Gastrocnemius medialis (tissue), 4 donors: ENCODE measurements at regions not wholly inside any gene's neighbourhood (a gene's known extent, or its start where the extent isn't known, plus 50 kb on each side); places are given as distances from the start of the nearest gene placed in this dataset.

Experiments
- ATAC-seq, 2 donors: fragments of 150-250 bp; one replicate each; pipeline ENCODE4 v1.9.1; 2016
- DNase-seq, 2 donors: peaks; one replicate each; pipeline ENCODE4 v3.0.0-alpha.2; 2019
- H3K27ac ChIP-seq, 4 donors: fragments of 200-600 bp; sonication (generic); 1 replicate in 1 of 4; 2 replicates in 3 of 4; pipeline ENCODE4 v1.5.1; 2016 to 2018; ENCODE audit warnings: mild to moderate bottlenecking in 2 of 4, moderate library complexity in 1 of 4
- H3K27me3 ChIP-seq, 3 donors: fragments of 200-600 bp; sonication (generic) in 2 of 3; 1 replicate in 1 of 3; 2 replicates in 2 of 3; pipeline versions ENCODE4 v1.5.1 to v1.6.0; 2016 to 2019; ENCODE audit warnings: mild to moderate bottlenecking in 1 of 3, moderate library complexity in 1 of 3
- H3K36me3 ChIP-seq, 2 donors: fragments of 200-600 bp; sonication (generic) in 1 of 2; one replicate each; pipeline ENCODE4 v1.5.1; 2017 to 2018
- H3K4me1 ChIP-seq, 2 donors: fragments of 200-600 bp; sonication (generic) in 1 of 2; one replicate each; pipeline ENCODE4 v1.5.1; 2016 to 2017; ENCODE audit warnings: mild to moderate bottlenecking in 2 of 2
- H3K4me3 ChIP-seq, 4 donors: fragments of 200-600 bp; sonication (generic) in 3 of 4; 1 replicate in 1 of 4; 2 replicates in 3 of 4; pipeline ENCODE4 v1.5.1; 2016 to 2019; ENCODE audit warnings: mild to moderate bottlenecking in 2 of 4
- H3K9me3 ChIP-seq, 3 donors: fragments of 200-600 bp; sonication (generic) in 2 of 3; 1 replicate in 1 of 3; 2 replicates in 2 of 3; pipeline ENCODE4 v1.5.1; 2016 to 2019
- CTCF ChIP-seq, 5 experiments: fragments of 450-650 bp in 3 of 5; fragments of 200-600 bp in 2 of 5; sonication (generic) in 2 of 5; IDR thresholded peaks in 4 of 5; conservative IDR thresholded peaks in 1 of 5; 1 replicate in 4 of 5; 2 replicates in 1 of 5; pipeline ENCODE4 v1.5.1; 2016 to 2019; ENCODE audit warnings: antibody characterized with exemption in 5 of 5, mild to moderate bottlenecking in 3 of 5, moderate library complexity in 3 of 5
- POLR2A ChIP-seq, 2 donors: fragments of 450-650 bp; IDR thresholded peaks; one replicate each; pipeline ENCODE4 v1.6.1; 2017; ENCODE audit warnings: antibody characterized with exemption in 2 of 2, mild to moderate bottlenecking in 2 of 2, moderate library complexity in 2 of 2
- in situ Hi-C, 4 donors: fragments of 200-750 bp; cut with MboI; loops; one replicate each; pipeline versions ENCODE4 v1.15.0 to v1.8.0; 2017; ENCODE audit warnings: low sequenced_read_pairs in 4 of 4
- intact Hi-C: fragments of 100-400 bp; cut with DNase I; formaldehyde crosslinking; loops from one replicate; pipeline ENCODE4 v1.15.1; 2023; ENCODE audit warnings: low total_unique reads

DNA sequence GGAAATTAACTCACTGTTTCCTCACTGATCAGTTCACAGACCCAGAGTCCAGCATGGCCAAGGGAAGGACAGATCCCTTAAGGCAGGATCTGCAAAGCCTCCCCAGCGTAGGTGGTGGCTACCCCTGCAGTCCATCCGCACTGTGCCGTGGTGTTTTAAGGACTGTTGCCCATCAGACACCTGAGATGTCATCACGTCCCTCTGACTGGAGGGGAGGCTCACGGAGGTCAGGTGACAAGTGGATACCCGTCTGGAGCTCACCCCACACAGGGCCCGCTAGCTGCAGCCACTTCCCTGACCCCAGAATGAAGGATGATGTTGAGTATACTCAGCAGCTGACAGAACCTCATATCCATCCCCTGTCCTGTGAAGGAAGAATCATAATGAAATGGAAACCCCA lies 161.8 kb upstream of the GGTLC1 start:
- Histone ChIP-seq H3K4me1 (no peaks in the 10 kb centered on the region), H3K36me3 (no peaks in the 10 kb centered on the region), H3K27me3 (no peaks in the 10 kb centered on the region), H3K4me3 (no peak overlapping the region), H3K27ac (no peak overlapping the region), H3K9me3 (no peaks in the 10 kb centered on the region)
- TF ChIP-seq CTCF (IDR thresholded peaks at IDR 0.05 in 4 of 5, conservative IDR thresholded peaks at IDR 0.05 in 1 of 5) (no peak), POLR2A (IDR thresholded peaks at IDR 0.05) (no peak)
- in situ Hi-C loops: loop anchor here in 3 of 4 donors (10.0 to 25.0 kb wide), 4 partner anchors 88 to 764 kb away; partner anchors contain the start of gene SYNDIG1 (in 1 of the 3)
- no peak for ATAC-seq
- no peak for DNase-seq
- intact Hi-C loops: no loop called here

GRCh38 chr20:24149881-24150307 lies 161.3 kb upstream of the GGTLC1 start:
- no peak overlapping the region for H3K4me3 ChIP-seq
- TF ChIP-seq CTCF (IDR thresholded peaks at IDR 0.05 in 4 of 5, conservative IDR thresholded peaks at IDR 0.05 in 1 of 5) (no peak), POLR2A (IDR thresholded peaks at IDR 0.05) (no peak)
- H3K9me3 ChIP-seq: no peaks in the 10 kb centered on the region
- H3K36me3 ChIP-seq: no peaks in the 10 kb centered on the region
- H3K27ac ChIP-seq: no peak overlapping the region
- H3K4me1 ChIP-seq: no peaks in the 10 kb centered on the region
- in situ Hi-C loops: loop anchor here in 3 of 4 donors (10.0 to 25.0 kb wide), 4 partner anchors 88 to 765 kb away; partner anchors contain the start of gene SYNDIG1 (in 1 of the 3)
- ATAC-seq: no peak
- intact Hi-C loops: no loop called here
- H3K27me3 ChIP-seq: no peaks in the 10 kb centered on the region
- DNase-seq: no peak

DNA sequence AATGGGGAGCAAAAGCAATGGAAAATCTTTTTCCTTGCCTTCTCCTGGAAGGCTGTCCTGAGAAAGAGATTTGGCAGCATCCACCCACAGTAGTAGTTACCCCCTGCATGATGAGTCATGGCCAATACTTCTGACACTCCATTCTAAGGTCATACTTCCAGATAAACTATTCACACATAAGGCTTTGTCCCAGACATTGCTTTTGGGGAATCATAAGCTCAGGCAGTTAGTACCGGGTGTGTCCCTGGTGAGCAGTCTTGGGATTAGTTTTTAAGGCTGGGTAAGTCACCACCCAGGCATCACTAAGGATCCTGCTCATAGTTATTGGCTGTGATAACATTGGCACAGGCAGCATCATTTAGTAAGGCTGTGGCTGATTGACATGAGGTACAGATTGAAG lies 160.6 kb upstream of the GGTLC1 start:
- Histone ChIP-seq H3K9me3 (no peaks in the 10 kb centered on the region), H3K27ac (no peak overlapping the region), H3K4me3 (no peak overlapping the region), H3K4me1 (no peaks in the 10 kb centered on the region), H3K27me3 (no peaks in the 10 kb centered on the region), H3K36me3 (no peaks in the 10 kb centered on the region)
- DNase-seq: no peak
- intact Hi-C loops: no loop called here
- TF ChIP-seq CTCF (IDR thresholded peaks at IDR 0.05 in 4 of 5, conservative IDR thresholded peaks at IDR 0.05 in 1 of 5): no peak
- no peak for TF ChIP-seq POLR2A (IDR thresholded peaks at IDR 0.05)
- in situ Hi-C loops: no loop called here
- no peak for ATAC-seq

DNA sequence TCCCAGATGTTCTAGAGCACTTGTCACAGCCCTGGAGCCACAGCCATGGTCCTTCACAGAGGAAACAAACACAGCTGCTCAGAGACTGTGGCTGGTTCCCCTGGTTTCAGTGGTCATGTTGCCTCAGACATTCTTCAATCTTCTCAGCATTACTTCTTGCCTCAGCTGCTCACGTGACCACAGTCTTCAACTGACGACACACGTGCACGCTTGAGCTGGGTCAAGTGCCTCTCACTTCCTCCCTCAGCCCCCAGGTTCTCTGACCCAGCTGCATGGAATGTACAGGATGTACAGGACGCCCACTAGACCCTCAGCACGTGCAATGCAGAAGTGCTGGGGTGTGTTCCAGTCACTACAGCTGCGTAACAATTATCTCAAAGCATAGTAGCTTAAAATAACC lies 159.8 kb upstream of the GGTLC1 start:
- H3K36me3 ChIP-seq: no peaks in the 10 kb centered on the region
- TF ChIP-seq POLR2A (IDR thresholded peaks at IDR 0.05) (no peak), CTCF (IDR thresholded peaks at IDR 0.05 in 4 of 5, conservative IDR thresholded peaks at IDR 0.05 in 1 of 5) (no peak)
- H3K4me3 ChIP-seq: no peak overlapping the region
- intact Hi-C loops (no loop called here), in situ Hi-C loops (no loop called here)
- no peak overlapping the region for H3K27ac ChIP-seq
- no peaks in the 10 kb centered on the region for H3K4me1 ChIP-seq
- no peak for ATAC-seq
- H3K27me3 ChIP-seq: no peaks in the 10 kb centered on the region
- DNase-seq: no peak
- H3K9me3 ChIP-seq: no peaks in the 10 kb centered on the region

GRCh38 chr20:24147961-24148360 lies 159.4 kb upstream of the GGTLC1 start:
- Histone ChIP-seq H3K9me3 (no peaks in the 10 kb centered on the region), H3K4me3 (no peak overlapping the region), H3K4me1 (no peaks in the 10 kb centered on the region), H3K27ac (no peak overlapping the region), H3K36me3 (no peaks in the 10 kb centered on the region), H3K27me3 (no peaks in the 10 kb centered on the region)
- in situ Hi-C loops: no loop called here
- intact Hi-C loops: no loop called here
- TF ChIP-seq CTCF (IDR thresholded peaks at IDR 0.05 in 4 of 5, conservative IDR thresholded peaks at IDR 0.05 in 1 of 5) (no peak), POLR2A (IDR thresholded peaks at IDR 0.05) (no peak)
- no peak for ATAC-seq
- DNase-seq: no peak
